Testis (tissue), 2 donors: ENCODE measurements at regions not wholly inside any gene's neighbourhood (a gene's known extent, or its start where the extent isn't known, plus 50 kb on each side); places are given as distances from the start of the nearest gene placed in this dataset.

ENCODE experiments used
- DNase-seq: peaks from one replicate; pipeline ENCODE4 v3.0.0-alpha.2; 2019
- H3K27ac ChIP-seq, 2 donors: fragments of 200-600 bp; sonication (generic); one replicate each; pipeline ENCODE4 v1.5.1; 2019
- H3K27me3 ChIP-seq: fragments of 200-600 bp; sonication (generic); one replicate; pipeline ENCODE4 v1.5.1; 2019
- H3K36me3 ChIP-seq: fragments of 200-600 bp; sonication (generic); one replicate; pipeline ENCODE4 v1.5.1; 2017; ENCODE audit warnings: low read depth; ENCODE audit errors: missing control alignments
- H3K4me1 ChIP-seq: fragments of 200-600 bp; sonication (generic); one replicate; pipeline ENCODE4 v1.5.1; 2019
- H3K4me3 ChIP-seq, 2 donors: fragments of 200-600 bp; sonication (generic); one replicate each; pipeline ENCODE4 v1.5.1; 2017 to 2019
- H3K9me3 ChIP-seq: fragments of 200-600 bp; sonication (generic); one replicate; pipeline ENCODE4 v1.5.1; 2017
- POLR2A ChIP-seq: fragments of 450-650 bp; IDR thresholded peaks from one replicate; pipeline ENCODE4 v1.6.1; 2017; ENCODE audit warnings: antibody characterized with exemption, mild to moderate bottlenecking, moderate library complexity
- WGBS, 2 donors: methylation state at CpG; one replicate each; pipeline ENCODE4 v1.1.5; 2018; 5-methylcytosine and 5-hydroxymethylcytosine counted together
- intact Hi-C: fragments of 100-400 bp; cut with DNase I; formaldehyde crosslinking; loops from one replicate; pipeline ENCODE4 v1.15.1; 2023; ENCODE audit warnings: low total_unique reads
- TF ChIP-seq, protein P1 (sequence below), 3 experiments: fragments of 450-650 bp in 2 of 3; fragments of 200-600 bp in 1 of 3; sonication (generic) in 1 of 3; IDR thresholded peaks; one replicate each; pipeline ENCODE4 v1.5.1; 2016 to 2019; ENCODE audit warnings: antibody characterized with exemption in 3 of 3, mild to moderate bottlenecking in 2 of 3, moderate library complexity in 1 of 3

DNA sequence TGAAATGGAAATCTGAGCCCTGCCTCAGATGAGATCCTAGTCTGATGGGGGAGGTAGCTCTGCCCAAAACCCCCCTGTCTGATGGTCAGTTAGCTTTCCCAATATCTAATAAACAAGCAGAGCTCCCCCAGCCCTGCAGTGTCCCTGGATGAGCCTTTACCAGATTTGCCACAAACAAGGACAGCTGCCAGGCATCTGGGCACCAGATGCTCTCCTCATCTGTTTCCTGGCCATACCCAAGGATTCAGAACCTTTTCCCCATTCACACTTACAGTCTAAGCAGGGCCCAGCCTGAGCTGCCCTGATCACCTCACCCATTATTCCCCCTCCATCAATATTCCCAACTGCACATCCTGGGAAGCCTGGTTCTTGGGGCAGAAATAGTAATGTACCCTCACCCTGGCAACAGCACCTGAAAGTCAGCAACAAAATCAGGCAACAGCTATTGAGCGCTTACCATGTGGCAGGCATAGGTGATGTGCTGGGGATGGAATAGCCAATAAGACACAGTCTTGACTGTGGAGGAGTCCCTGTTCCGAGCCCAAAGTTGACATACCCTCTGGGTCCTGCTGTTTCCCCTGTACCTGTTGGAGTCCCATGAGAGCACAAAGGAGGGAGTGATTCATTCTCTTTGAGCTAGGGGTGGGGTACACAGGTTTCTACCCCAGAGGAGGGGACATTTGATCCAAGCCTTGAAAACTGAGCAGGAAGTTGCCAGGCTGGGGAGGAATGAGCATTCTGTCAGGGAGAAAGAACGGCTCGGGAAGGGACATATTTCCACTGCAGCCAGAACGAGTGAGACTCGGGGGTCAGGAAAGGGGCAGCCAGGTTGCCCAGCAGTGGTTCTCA is 147.4 kb downstream of the TMEM132E start:
- DNase-seq = no peak
- H3K4me1 ChIP-seq = no peaks in the 10 kb centered on the region
- H3K36me3 ChIP-seq = no peaks in the 10 kb centered on the region
- no peaks in the 10 kb centered on the region for H3K9me3 ChIP-seq
- no peak for TF ChIP-seq POLR2A
- TF ChIP-seq, protein P1, sequence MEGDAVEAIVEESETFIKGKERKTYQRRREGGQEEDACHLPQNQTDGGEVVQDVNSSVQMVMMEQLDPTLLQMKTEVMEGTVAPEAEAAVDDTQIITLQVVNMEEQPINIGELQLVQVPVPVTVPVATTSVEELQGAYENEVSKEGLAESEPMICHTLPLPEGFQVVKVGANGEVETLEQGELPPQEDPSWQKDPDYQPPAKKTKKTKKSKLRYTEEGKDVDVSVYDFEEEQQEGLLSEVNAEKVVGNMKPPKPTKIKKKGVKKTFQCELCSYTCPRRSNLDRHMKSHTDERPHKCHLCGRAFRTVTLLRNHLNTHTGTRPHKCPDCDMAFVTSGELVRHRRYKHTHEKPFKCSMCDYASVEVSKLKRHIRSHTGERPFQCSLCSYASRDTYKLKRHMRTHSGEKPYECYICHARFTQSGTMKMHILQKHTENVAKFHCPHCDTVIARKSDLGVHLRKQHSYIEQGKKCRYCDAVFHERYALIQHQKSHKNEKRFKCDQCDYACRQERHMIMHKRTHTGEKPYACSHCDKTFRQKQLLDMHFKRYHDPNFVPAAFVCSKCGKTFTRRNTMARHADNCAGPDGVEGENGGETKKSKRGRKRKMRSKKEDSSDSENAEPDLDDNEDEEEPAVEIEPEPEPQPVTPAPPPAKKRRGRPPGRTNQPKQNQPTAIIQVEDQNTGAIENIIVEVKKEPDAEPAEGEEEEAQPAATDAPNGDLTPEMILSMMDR (IDR thresholded peaks at IDR 0.05) = no peak
- no peaks in the 10 kb centered on the region for H3K27me3 ChIP-seq
- no peak overlapping the region for H3K4me3 ChIP-seq
- 78 to 88% methylated on average over 6 of the region's 6 CpGs for WGBS, 2 donors
- intact Hi-C loops = no loop called here
- no peak overlapping the region for H3K27ac ChIP-seq

DNA sequence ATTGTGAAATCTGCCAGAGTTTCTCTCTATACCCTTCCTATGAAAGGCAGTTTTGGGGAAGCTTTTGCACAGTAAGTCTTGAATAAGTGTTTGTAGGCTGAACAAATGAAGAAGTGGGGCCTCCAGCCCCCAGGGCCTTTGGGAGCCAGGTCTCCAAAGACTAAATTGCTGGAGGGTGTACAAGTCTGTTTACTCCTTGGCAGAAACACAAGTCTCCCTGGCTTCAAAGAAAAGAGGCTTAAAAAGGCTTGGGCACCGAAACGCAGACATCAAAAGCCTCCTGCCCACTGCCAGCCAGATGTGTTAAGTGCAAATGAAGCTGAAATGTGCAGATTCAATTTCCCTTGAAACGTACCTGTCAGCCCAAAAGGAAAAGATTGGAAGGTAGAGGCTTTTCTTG is 146.3 kb downstream of the TMEM132E start:
- no peaks in the 10 kb centered on the region for H3K36me3 ChIP-seq
- 74 to 82% methylated on average over 3 of the region's 3 CpGs for WGBS, 2 donors
- no peak for DNase-seq
- intact Hi-C loops = no loop called here
- TF ChIP-seq, protein P1 (IDR thresholded peaks at IDR 0.05) = no peak
- TF ChIP-seq POLR2A = no peak
- no peak overlapping the region for H3K27ac ChIP-seq
- H3K27me3 ChIP-seq = no peaks in the 10 kb centered on the region
- no peaks in the 10 kb centered on the region for H3K9me3 ChIP-seq
- H3K4me1 ChIP-seq = no peaks in the 10 kb centered on the region
- no peak overlapping the region for H3K4me3 ChIP-seq

DNA sequence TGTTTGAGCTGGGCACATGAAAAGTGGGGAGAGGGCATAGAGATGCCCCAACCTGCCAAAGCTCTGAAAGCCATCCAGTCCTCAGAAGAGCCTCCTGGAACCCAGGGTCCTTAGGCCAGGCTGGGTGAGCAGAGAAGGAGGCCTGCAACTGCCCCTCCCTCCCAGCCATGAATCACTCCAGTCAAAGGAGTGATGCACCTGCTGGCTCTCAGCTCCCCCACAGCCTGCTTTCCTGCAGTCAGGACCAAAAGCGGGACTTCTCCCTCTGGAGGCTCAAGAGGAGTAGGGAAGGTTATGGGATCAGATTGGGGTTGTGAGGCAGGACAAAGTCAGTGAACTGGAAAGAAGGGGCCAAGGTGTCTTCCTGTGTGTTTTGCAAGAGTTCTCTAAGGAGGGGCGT is 145.6 kb downstream of the TMEM132E start:
- TF ChIP-seq, protein P1 (IDR thresholded peaks at IDR 0.05) = no peak
- no peak for TF ChIP-seq POLR2A
- Histone ChIP-seq H3K9me3 (no peaks in the 10 kb centered on the region), H3K4me1 (no peaks in the 10 kb centered on the region), H3K36me3 (no peaks in the 10 kb centered on the region), H3K27ac (no peak overlapping the region), H3K4me3 (no peak overlapping the region), H3K27me3 (no peaks in the 10 kb centered on the region)
- DNase-seq = no peak
- intact Hi-C loops = no loop called here
- whole genome bisulfite sequencing, 2 donors = 81 to 85% methylated on average over 2 of the region's 2 CpGs

DNA sequence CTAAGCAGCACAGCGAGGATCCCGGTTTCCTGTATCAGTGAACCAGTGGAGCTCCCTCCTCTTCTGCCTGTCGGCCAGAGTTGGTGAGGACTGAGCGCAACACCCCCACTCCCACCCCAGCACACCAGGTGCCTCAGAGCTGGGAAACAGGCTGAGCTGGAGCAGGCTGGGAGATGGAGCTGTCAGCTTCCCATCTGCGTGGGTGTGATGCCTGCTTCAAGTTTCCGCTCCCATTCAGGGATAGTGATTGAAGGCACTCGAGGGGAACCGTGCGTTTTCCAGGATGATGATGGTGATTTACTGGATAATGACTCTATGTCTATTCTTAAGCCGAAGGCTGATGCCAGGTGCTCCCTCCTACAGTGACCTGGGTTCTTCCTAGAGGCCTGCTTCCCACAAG is 144.5 kb downstream of the TMEM132E start:
- Histone ChIP-seq H3K27me3 (no peaks in the 10 kb centered on the region), H3K27ac (no peak overlapping the region), H3K36me3 (no peaks in the 10 kb centered on the region), H3K4me1 (no peaks in the 10 kb centered on the region), H3K9me3 (no peaks in the 10 kb centered on the region), H3K4me3 (no peak overlapping the region)
- no peak for DNase-seq
- TF ChIP-seq, protein P1 (IDR thresholded peaks at IDR 0.05) = no peak
- no peak for TF ChIP-seq POLR2A
- intact Hi-C loops = no loop called here
- 66 to 68% methylated on average over 10 of the region's 10 CpGs for WGBS, 2 donors

DNA sequence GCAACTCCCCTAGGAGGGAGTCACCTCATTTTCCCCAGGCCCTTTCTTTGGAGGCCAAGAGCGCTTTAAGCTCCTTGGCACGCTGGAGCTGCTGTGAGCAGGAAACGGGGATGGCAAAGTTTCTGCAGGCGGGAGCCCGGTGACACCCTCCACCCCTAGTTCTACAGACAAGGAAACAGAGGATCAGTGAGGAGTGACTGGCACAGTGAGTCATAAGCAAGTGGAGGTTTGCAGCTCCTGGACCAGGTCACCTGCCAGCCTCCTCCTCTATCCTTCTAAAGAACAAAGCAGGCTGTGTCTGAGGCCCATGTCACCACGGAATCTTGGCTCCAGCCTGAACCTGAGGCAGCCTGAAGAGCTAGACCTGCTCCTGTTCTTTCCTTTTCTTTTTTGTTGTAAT is 141.9 kb downstream of the TMEM132E start:
- Histone ChIP-seq H3K4me3 (no peak overlapping the region), H3K4me1 (no peaks in the 10 kb centered on the region), H3K27me3 (no peaks in the 10 kb centered on the region), H3K27ac (no peak overlapping the region), H3K9me3 (no peaks in the 10 kb centered on the region), H3K36me3 (no peaks in the 10 kb centered on the region)
- intact Hi-C loops = no loop called here
- WGBS, 2 donors = 64 to 66% methylated on average over 6 of the region's 6 CpGs
- TF ChIP-seq, protein P1 (IDR thresholded peaks at IDR 0.05) = no peak
- TF ChIP-seq POLR2A = no peak
- peak; percentile 20 for DNase-seq
